LNCaP clone FGC (cell line): ENCODE measurements at regions not wholly inside any gene's neighbourhood (a gene's known extent, or its start where the extent isn't known, plus 50 kb on each side); places are given as distances from the start of the nearest gene placed in this dataset.

ENCODE experiments used
- DNase-seq: peaks from one replicate; pipeline ENCODE4 v3.0.0-alpha.2; 2011; ENCODE audit warnings: low read depth
- H3K4me3 ChIP-seq: 2 replicates; pipeline ENCODE4 v1.5.1; 2011; ENCODE audit warnings: mild to moderate bottlenecking, low read depth, low read length, control low read depth
- TF ChIP-seq, protein P1 (sequence below): IDR thresholded peaks from 2 replicates; pipeline ENCODE4 v1.5.1; 2012; ENCODE audit warnings: mild to moderate bottlenecking; ENCODE audit not compliant: control insufficient read depth, insufficient read depth; ENCODE audit errors: extremely low read depth

DNA sequence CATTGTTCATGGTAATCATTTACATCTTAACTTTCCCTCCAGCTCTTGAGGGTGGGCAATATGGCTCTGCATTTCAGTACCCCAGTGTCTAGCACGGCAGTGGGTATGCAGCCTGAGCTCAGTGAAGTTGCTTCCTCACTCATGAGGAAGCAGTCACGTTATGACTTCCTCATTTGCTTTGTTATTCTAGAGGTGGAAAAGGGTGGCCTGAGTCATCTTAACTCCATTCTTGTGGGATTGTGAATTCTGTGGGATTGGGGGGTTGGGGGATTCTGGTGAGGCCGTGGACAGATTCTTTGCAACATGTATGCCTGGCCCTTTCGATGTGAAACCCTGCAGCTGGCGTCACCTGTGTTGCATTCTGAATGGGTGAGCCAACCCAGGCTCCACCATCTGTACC is 406.7 kb upstream of the ZNF507 start:
- H3K4me3 ChIP-seq: no peak overlapping the region
- DNase-seq: no peak
- TF ChIP-seq, protein P1, sequence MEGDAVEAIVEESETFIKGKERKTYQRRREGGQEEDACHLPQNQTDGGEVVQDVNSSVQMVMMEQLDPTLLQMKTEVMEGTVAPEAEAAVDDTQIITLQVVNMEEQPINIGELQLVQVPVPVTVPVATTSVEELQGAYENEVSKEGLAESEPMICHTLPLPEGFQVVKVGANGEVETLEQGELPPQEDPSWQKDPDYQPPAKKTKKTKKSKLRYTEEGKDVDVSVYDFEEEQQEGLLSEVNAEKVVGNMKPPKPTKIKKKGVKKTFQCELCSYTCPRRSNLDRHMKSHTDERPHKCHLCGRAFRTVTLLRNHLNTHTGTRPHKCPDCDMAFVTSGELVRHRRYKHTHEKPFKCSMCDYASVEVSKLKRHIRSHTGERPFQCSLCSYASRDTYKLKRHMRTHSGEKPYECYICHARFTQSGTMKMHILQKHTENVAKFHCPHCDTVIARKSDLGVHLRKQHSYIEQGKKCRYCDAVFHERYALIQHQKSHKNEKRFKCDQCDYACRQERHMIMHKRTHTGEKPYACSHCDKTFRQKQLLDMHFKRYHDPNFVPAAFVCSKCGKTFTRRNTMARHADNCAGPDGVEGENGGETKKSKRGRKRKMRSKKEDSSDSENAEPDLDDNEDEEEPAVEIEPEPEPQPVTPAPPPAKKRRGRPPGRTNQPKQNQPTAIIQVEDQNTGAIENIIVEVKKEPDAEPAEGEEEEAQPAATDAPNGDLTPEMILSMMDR: no peak

DNA sequence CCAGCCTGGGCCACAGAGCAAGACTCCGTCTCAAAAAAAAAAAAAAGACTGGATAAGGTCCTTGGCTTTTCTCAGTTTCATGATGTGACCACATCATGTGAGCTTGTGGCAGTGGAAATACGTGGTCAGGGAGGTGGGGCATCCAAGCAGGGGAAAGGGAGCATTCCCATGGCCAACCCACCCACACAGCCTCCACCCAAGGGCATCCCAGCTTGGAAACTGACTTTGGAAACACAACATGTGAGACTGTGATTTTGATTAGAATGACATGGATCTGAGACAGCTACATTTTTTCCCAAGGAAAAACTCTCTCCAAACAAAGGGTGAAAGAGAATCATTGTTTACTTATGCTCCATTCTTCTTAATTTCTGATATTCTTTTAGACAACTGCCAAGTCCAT is 405.0 kb upstream of the ZNF507 start:
- no peak overlapping the region for H3K4me3 ChIP-seq
- TF ChIP-seq, protein P1: no peak
- no peak for DNase-seq

DNA sequence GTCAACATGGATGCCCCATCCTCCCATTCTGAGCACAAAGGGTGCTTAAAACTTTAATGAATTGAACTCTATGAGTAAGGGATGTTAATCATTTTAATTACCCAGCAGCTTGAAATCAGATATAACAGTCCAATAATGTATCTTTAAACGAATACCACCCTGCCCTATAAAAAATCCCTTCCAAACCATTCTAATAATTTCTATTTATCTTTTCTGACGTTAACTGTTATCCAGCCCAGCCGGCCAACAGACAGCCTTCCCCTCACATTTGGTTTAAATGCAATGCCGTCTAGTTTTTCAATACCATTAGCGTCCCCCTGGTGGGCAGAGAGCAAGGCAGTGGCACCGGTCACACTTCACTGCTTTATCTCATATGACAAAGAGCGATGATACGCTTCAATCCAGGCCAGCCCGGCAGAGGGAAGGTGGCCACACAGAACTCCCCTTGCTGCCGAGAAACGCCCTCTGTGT is 402.2 kb upstream of the ZNF507 start:
- TF ChIP-seq, protein P1: no peak
- H3K4me3 ChIP-seq: no peak overlapping the region
- DNase-seq: no peak

DNA sequence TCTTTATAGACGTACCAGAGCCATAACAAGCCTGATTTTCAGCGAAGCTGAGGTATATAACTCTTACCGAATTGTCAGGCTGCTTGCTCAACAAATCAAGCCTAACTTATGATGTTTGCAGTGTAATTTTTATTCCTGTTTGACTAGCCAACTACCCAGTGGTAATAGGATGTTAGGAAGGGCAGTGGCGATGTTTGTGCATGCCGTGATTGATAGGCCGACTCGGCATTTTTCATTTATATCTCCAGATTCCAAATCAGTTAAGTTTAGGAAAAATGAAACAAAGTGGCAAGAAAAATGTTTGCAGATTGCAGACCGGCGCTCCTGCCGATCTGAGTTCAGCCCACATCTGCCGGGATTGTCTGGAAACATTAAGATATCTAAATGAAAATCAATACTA is 401.6 kb upstream of the ZNF507 start:
- H3K4me3 ChIP-seq: no peak overlapping the region
- TF ChIP-seq, protein P1: no peak
- DNase-seq: no peak

DNA sequence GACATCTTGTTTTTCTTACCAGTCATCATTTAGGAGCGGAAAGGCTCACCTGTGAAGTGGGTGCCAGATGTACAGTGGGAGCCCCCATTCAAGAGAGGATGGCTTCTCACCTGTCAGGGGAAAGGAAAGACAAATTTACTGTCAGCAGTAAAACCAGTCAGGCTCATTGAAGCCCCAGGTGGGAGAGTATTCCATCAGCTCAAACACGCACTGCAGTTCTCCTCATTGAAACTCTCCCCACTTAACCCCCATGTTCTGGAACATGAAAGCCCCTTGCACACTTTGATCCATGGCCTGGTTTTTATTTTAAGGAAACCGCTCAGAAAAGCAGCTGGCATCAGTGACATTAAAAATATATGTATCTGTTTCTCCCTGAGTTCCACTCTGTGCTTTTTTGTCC is 401.1 kb upstream of the ZNF507 start:
- no peak for DNase-seq
- H3K4me3 ChIP-seq: no peak overlapping the region

DNA sequence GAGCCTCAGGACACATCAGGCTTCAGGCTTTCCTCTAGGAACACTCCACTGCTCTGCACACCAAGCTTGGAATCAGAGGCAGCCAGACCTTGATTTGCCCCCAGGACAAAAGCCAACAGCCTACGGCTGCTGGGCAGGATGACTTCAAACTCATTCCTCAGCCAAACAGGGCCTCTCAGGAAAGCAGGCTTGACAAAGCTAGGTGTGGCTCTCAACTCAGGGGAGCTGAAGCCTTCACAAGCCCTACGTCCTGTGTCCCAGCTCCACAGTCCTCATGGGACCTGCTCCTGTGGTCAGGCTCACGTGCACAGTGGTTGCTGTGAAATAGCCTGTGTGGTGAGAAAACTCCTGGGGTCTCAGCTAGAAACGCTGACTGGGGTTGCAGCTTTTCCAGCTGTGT is 398.9 kb upstream of the ZNF507 start:
- TF ChIP-seq, protein P1: no peak

More for the DNA sequence above, 401.1 kb upstream of the ZNF507 start:
- TF ChIP-seq, protein P1: no peak

DNA sequence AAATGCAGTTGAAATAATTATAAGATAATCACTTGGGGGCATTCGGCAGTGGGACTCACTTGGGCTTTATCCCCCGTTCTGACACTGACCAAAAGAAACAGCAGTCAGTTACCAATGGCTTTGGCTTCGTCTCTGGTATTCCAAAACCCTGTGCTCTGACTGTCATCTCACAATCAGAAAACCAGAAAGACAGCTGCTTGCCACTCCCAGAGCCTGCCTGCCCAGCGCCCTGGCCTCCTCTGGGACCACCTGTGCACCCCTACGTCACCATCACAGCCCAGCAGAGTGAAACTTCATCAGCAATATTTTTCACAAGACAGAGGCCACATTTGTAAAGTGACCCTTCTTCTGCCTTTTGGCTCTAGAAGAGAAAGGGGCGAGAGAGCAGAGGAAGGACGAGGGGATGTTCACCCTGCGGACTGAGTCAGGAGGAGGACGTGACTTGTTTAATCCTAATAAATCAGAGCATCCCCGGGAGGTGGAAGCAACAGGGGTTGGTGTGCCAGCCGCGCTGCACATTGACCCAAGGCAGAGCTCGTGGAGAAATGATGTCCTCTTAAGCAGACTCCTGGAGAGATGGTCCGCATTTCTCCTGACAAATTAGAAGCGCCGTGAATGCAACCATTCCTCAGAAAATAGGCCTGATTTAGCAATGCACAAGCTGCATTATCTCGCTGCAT is 397.8 kb upstream of the ZNF507 start:
- no peak overlapping the region for H3K4me3 ChIP-seq
- TF ChIP-seq, protein P1: no peak
- no peak for DNase-seq

More for the DNA sequence above, 398.9 kb upstream of the ZNF507 start:
- DNase-seq: no peak
- H3K4me3 ChIP-seq: no peak overlapping the region
